ENCODE measurements at regions not wholly inside any gene's neighbourhood (a gene's known extent, or its start where the extent isn't known, plus 50 kb on each side); places are given as distances from the start of the nearest gene placed in this dataset.
"Not testable (repeated sequence)": the region's sequence is repeated elsewhere in the genome, so short reads cannot be mapped to it uniquely, and the experiment has no call there.

- Mint-ChIP-seq H3K27me3 (no peaks in the 10 kb centered on the region), H3K4me3 (no peak overlapping the region), H3K9me3 (peaks cover 23% of the 10 kb centered on the region), H3K4me1 (peaks cover 46% of the 10 kb centered on the region), H3K36me3 (peaks cover 34% of the 10 kb centered on the region), H3K27ac (no peak overlapping the region)
- no peak for ATAC-seq
Measured at GRCh38 chr10:33091201-33091600, 133.2 kb upstream of the ITGB1 start.

- Mint-ChIP-seq H3K4me3 (no peak overlapping the region), H3K4me1 (peaks cover 43% of the 10 kb centered on the region), H3K27me3 (no peaks in the 10 kb centered on the region), H3K36me3 (peaks cover 26% of the 10 kb centered on the region), H3K27ac (no peak overlapping the region), H3K9me3 (peaks cover 19% of the 10 kb centered on the region)
- no peak for ATAC-seq
Measured at GRCh38 chr10:33088990-33089389, 131.0 kb upstream of the ITGB1 start.

- H3K4me3 Mint-ChIP-seq, result no peak overlapping the region
- no peak overlapping the region for H3K27ac Mint-ChIP-seq
- no peak for ATAC-seq
- peaks cover 35% of the 10 kb centered on the region for H3K4me1 Mint-ChIP-seq
- peaks cover 15% of the 10 kb centered on the region for H3K9me3 Mint-ChIP-seq
- H3K27me3 Mint-ChIP-seq, result no peaks in the 10 kb centered on the region
- peaks cover 17% of the 10 kb centered on the region for H3K36me3 Mint-ChIP-seq
Measured at GRCh38 chr10:33087922-33088321, 129.9 kb upstream of the ITGB1 start.

- Mint-ChIP-seq H3K36me3 (peaks cover 17% of the 10 kb centered on the region), H3K9me3 (peaks cover 15% of the 10 kb centered on the region), H3K4me3 (no peak overlapping the region), H3K27me3 (no peaks in the 10 kb centered on the region), H3K4me1 (peaks cover 31% of the 10 kb centered on the region), H3K27ac (no peak overlapping the region)
- no peak for ATAC-seq
Measured at GRCh38 chr10:33087152-33087551, 129.1 kb upstream of the ITGB1 start.

GRCh38 chr10:33086100-33086499 is 128.1 kb upstream of the ITGB1 start:
- no peak overlapping the region for H3K4me3 Mint-ChIP-seq
- H3K36me3 Mint-ChIP-seq, result peaks cover 18% of the 10 kb centered on the region
- peaks cover 15% of the 10 kb centered on the region for H3K9me3 Mint-ChIP-seq
- no peaks in the 10 kb centered on the region for H3K27me3 Mint-ChIP-seq
- H3K27ac Mint-ChIP-seq, result no peak overlapping the region
- H3K4me1 Mint-ChIP-seq, result peaks cover 31% of the 10 kb centered on the region
- ATAC-seq, result no peak

- Mint-ChIP-seq H3K36me3 (peaks cover 23% of the 10 kb centered on the region), H3K27ac (no peak overlapping the region), H3K4me3 (no peak overlapping the region), H3K27me3 (no peaks in the 10 kb centered on the region), H3K4me1 (peaks cover 27% of the 10 kb centered on the region), H3K9me3 (peaks cover 14% of the 10 kb centered on the region)
- ATAC-seq, result no peak
Measured at GRCh38 chr10:33085313-33085833, 127.3 kb upstream of the ITGB1 start.

- no peaks in the 10 kb centered on the region for H3K27me3 Mint-ChIP-seq
- peaks cover 15% of the 10 kb centered on the region for H3K9me3 Mint-ChIP-seq
- H3K36me3 Mint-ChIP-seq, result peaks cover 23% of the 10 kb centered on the region
- H3K4me3 Mint-ChIP-seq, result no peak overlapping the region
- no peak for ATAC-seq
- peaks cover 23% of the 10 kb centered on the region for H3K4me1 Mint-ChIP-seq
- H3K27ac Mint-ChIP-seq, result no peak overlapping the region
Measured at GRCh38 chr10:33084453-33084852, 126.4 kb upstream of the ITGB1 start.

- no peak for ATAC-seq
- H3K27me3 Mint-ChIP-seq, result no peaks in the 10 kb centered on the region
- peaks cover 19% of the 10 kb centered on the region for H3K36me3 Mint-ChIP-seq
- no peak overlapping the region for H3K27ac Mint-ChIP-seq
- peaks cover 10% of the 10 kb centered on the region for H3K9me3 Mint-ChIP-seq
- H3K4me3 Mint-ChIP-seq, result no peak overlapping the region
- peaks cover 17% of the 10 kb centered on the region for H3K4me1 Mint-ChIP-seq
Measured at GRCh38 chr10:33082373-33082895, 124.4 kb upstream of the ITGB1 start.

- H3K9me3 Mint-ChIP-seq, H3K4me1 Mint-ChIP-seq, H3K27ac Mint-ChIP-seq, ATAC-seq, H3K27me3 Mint-ChIP-seq, H3K4me3 Mint-ChIP-seq: not testable (repeated sequence)
- peaks cover 19% of the 10 kb centered on the region for H3K36me3 Mint-ChIP-seq
Measured at GRCh38 chr10:33080467-33080866, 122.4 kb upstream of the ITGB1 start.

GRCh38 chr10:33074443-33074842 is 116.4 kb upstream of the ITGB1 start:
- Mint-ChIP-seq H3K27ac (no peak overlapping the region), H3K4me1 (peaks cover 9% of the 10 kb centered on the region), H3K27me3 (no peaks in the 10 kb centered on the region), H3K36me3 (peaks cover 2% of the 10 kb centered on the region), H3K4me3 (no peak overlapping the region), H3K9me3 (peaks cover 4% of the 10 kb centered on the region)
- no peak for ATAC-seq

- peaks cover 15% of the 10 kb centered on the region for H3K4me1 Mint-ChIP-seq
- ATAC-seq, result no peak
- no peaks in the 10 kb centered on the region for H3K36me3 Mint-ChIP-seq
- H3K4me3 Mint-ChIP-seq, result no peak overlapping the region
- H3K9me3 Mint-ChIP-seq, result peaks cover 5% of the 10 kb centered on the region
- no peak overlapping the region for H3K27ac Mint-ChIP-seq
- H3K27me3 Mint-ChIP-seq, result no peaks in the 10 kb centered on the region
Measured at GRCh38 chr10:33073641-33074415, 115.8 kb upstream of the ITGB1 start.

GRCh38 chr10:33071857-33072256 is 113.8 kb upstream of the ITGB1 start:
- Mint-ChIP-seq H3K4me3 (no peak overlapping the region), H3K4me1 (peaks cover 15% of the 10 kb centered on the region), H3K9me3 (peaks cover 5% of the 10 kb centered on the region), H3K27me3 (no peaks in the 10 kb centered on the region), H3K27ac (no peak overlapping the region), H3K36me3 (no peaks in the 10 kb centered on the region)
- ATAC-seq, result no peak

- no peak overlapping the region for H3K4me3 Mint-ChIP-seq
- H3K9me3 Mint-ChIP-seq, result peaks cover 5% of the 10 kb centered on the region
- no peak overlapping the region for H3K27ac Mint-ChIP-seq
- no peak for ATAC-seq
- no peaks in the 10 kb centered on the region for H3K27me3 Mint-ChIP-seq
- H3K4me1 Mint-ChIP-seq, result peaks cover 15% of the 10 kb centered on the region
- no peaks in the 10 kb centered on the region for H3K36me3 Mint-ChIP-seq
Measured at GRCh38 chr10:33070101-33070500, 112.1 kb upstream of the ITGB1 start.

GRCh38 chr10:33067917-33068316 is 109.9 kb upstream of the ITGB1 start:
- Mint-ChIP-seq H3K4me3 (no peak overlapping the region), H3K36me3 (no peaks in the 10 kb centered on the region), H3K9me3 (peaks cover 2% of the 10 kb centered on the region), H3K4me1 (peaks cover 15% of the 10 kb centered on the region), H3K27ac (peak overlapping the region; percentile 9), H3K27me3 (no peaks in the 10 kb centered on the region)
- ATAC-seq, result no peak

- peak overlapping the region; percentile 9 for H3K27ac Mint-ChIP-seq
- H3K4me3 Mint-ChIP-seq, result no peak overlapping the region
- H3K27me3 Mint-ChIP-seq, result no peaks in the 10 kb centered on the region
- H3K36me3 Mint-ChIP-seq, result no peaks in the 10 kb centered on the region
- peaks cover 2% of the 10 kb centered on the region for H3K9me3 Mint-ChIP-seq
- peaks cover 13% of the 10 kb centered on the region for H3K4me1 Mint-ChIP-seq
- ATAC-seq, result no peak
Measured at GRCh38 chr10:33067481-33067880, 109.5 kb upstream of the ITGB1 start.

All from stimulated activated memory B cell treated with anti-CD40 and anti-IgM and Interleukin-4, amounts not matched to agents 10 μg/mL and 1 μg/mL and 100 μg/mL, for 72 hours (primary cell).